ENCODE measurements at regions not wholly inside any gene's neighbourhood (a gene's known extent, or its start where the extent isn't known, plus 50 kb on each side); places are given as distances from the start of the nearest gene placed in this dataset.

DNA sequence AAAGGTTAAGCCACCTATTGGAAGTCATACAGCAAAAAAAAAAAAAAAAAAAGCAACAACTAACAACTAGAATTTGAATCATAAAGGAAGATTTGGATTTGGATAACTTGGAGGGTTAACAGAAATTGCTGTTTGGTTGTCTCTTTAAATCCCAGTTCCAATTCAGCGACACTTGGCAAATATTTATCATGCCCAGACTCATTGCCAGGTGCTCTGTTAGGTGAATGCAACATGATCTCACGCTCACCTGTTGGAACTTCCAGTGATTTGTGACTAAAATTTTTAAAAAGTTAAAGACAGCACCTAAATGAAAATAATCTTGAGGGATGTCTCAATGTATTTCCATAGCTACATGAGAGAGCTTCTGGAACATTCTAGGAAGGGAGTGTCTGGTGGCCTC is 103.7 kb downstream of the TBX3 start:
- no peak overlapping the region for H3K4me3 ChIP-seq
- no peaks in the 10 kb centered on the region for H3K36me3 ChIP-seq
- no peaks in the 10 kb centered on the region for H3K9me3 ChIP-seq
- intact Hi-C loops (cut with DNase I), result no loop called here
- no peak overlapping the region for H3K27ac ChIP-seq
- no peaks in the 10 kb centered on the region for H3K27me3 ChIP-seq
- TF ChIP-seq, protein P1, sequence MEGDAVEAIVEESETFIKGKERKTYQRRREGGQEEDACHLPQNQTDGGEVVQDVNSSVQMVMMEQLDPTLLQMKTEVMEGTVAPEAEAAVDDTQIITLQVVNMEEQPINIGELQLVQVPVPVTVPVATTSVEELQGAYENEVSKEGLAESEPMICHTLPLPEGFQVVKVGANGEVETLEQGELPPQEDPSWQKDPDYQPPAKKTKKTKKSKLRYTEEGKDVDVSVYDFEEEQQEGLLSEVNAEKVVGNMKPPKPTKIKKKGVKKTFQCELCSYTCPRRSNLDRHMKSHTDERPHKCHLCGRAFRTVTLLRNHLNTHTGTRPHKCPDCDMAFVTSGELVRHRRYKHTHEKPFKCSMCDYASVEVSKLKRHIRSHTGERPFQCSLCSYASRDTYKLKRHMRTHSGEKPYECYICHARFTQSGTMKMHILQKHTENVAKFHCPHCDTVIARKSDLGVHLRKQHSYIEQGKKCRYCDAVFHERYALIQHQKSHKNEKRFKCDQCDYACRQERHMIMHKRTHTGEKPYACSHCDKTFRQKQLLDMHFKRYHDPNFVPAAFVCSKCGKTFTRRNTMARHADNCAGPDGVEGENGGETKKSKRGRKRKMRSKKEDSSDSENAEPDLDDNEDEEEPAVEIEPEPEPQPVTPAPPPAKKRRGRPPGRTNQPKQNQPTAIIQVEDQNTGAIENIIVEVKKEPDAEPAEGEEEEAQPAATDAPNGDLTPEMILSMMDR (IDR thresholded peaks at IDR 0.05), result no peak
- no peak for DNase-seq (ENCODE audit: low spot score in 2 of 2)
- no peaks in the 10 kb centered on the region for H3K4me1 ChIP-seq

DNA sequence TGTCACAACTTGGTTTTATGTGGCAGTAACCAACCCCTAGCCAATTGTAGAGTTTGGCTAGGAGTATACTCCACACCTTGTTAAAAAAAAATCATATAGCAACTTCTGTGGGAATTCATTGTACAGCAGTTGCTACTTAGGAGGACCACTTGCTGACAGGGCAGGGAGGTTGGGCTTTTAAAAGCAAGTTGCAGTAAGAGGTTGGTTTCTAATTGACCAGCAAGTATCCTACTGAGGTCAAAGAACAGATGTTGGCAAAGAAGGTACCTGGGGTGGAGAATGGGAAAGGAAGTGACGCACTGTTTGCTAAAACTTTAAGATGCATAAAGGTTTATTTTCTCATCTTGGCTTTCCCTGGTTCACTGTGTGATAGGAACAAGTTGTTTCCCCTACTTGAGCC is 104.6 kb downstream of the TBX3 start:
- Histone ChIP-seq H3K27me3 (no peaks in the 10 kb centered on the region), H3K9me3 (no peaks in the 10 kb centered on the region), H3K36me3 (no peaks in the 10 kb centered on the region), H3K4me1 (no peaks in the 10 kb centered on the region), H3K27ac (no peak overlapping the region), H3K4me3 (no peak overlapping the region)
- no peak for DNase-seq (ENCODE audit: low spot score in 2 of 2)
- intact Hi-C loops (cut with DNase I), result no loop called here
- TF ChIP-seq, protein P1 (IDR thresholded peaks at IDR 0.05), result no peak

DNA sequence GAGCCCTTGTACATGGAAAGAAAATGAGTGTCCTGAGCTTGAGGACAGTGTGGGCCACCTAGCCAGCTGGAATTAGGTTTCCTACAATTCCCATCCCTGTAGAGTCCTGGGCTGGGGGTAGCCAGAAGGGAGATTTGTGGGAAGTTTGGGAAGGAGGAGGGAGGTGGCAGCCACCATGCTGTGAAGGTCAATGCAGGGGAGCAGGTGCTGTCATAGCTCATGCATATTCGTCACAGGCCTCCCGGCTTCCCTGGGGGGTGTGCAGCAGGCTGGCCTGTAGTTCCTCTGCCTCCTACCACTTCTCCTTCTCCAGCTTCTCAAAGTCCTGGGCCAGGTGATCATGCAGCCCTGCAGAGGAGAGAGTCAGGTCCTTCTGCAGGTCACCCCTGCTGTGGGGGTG is 121.3 kb downstream of the TBX3 start:
- intact Hi-C loops (cut with DNase I), result no loop called here
- TF ChIP-seq, protein P1 (IDR thresholded peaks at IDR 0.05), result no peak
- H3K27ac ChIP-seq, result no peak overlapping the region
- no peaks in the 10 kb centered on the region for H3K4me1 ChIP-seq
- no peak overlapping the region for H3K4me3 ChIP-seq
- no peaks in the 10 kb centered on the region for H3K27me3 ChIP-seq
- H3K9me3 ChIP-seq, result no peaks in the 10 kb centered on the region
- DNase-seq (ENCODE audit: low spot score in 2 of 2), result no peak
- H3K36me3 ChIP-seq, result no peaks in the 10 kb centered on the region

DNA sequence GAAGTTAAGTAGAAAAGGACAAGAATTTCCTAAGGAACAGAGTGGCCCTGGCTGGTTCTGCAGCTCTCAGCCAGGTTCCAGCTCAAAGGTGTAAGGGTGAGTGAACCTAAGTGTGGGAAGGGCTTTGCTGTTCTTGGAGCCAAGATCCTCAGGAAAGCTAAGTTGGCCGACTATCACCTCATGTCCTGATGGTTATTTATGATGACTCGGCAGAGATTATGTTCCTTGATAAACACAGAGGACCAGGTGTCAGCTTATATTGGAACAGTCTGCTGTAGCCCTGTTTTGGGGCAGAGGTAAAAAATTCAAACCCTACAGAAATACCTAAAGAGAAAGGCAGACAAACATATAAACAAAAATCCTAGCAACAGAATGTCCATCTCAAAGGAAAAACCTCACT is 128.5 kb downstream of the TBX3 start:
- H3K9me3 ChIP-seq, result no peaks in the 10 kb centered on the region
- no peaks in the 10 kb centered on the region for H3K36me3 ChIP-seq
- no peaks in the 10 kb centered on the region for H3K27me3 ChIP-seq
- no peaks in the 10 kb centered on the region for H3K4me1 ChIP-seq
- TF ChIP-seq, protein P1 (IDR thresholded peaks at IDR 0.05), result no peak
- no peak overlapping the region for H3K27ac ChIP-seq
- H3K4me3 ChIP-seq, result no peak overlapping the region
- intact Hi-C loops (cut with DNase I), result no loop called here
- no peak for DNase-seq (ENCODE audit: low spot score in 2 of 2)

DNA sequence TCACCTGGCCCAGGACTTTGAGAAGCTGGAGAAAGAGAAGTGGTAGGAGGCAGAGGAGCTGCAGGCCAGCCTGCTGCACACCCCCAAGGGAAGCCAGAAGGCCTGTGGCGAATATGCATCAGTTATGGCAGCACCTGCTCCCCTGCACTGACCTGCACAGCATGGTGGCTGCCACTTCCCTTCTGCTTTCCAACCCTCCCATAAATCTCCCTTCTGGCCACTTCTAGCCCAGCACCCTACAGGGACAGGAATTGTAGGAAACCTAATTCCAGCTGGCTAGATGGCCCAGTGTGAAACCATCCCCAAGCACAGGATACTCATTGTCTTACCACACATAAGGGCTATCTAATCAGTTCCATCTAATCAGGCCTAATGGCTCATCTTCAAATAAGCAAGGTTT is 136.3 kb downstream of the TBX3 start:
- no peak for DNase-seq (ENCODE audit: low spot score in 2 of 2)
- no peaks in the 10 kb centered on the region for H3K9me3 ChIP-seq
- no peaks in the 10 kb centered on the region for H3K27me3 ChIP-seq
- TF ChIP-seq, protein P1 (IDR thresholded peaks at IDR 0.05), result no peak
- H3K36me3 ChIP-seq, result no peaks in the 10 kb centered on the region
- H3K4me3 ChIP-seq, result no peak overlapping the region
- intact Hi-C loops (cut with DNase I), result no loop called here
- no peaks in the 10 kb centered on the region for H3K4me1 ChIP-seq
- no peak overlapping the region for H3K27ac ChIP-seq

DNA sequence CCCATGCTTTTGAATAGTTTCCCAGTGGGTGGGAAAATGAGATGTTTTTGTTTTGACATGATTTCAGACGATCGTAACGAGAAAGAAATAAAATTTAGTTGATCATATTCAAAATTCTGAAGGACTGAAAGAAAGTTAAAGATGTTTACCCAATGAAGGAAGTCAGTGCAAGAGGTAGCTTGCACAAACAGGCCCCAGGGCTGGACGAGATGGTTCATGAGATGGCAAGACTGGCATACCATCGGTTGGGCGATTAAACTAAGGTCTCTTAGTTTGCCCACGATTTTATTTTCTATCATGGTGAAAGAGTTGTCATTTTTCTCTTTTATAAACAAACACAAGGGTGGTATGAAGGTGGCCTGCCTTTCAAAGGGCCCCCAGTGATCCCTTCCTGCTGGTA is 124.5 kb upstream of the TBX5 start:
- no peak for DNase-seq (ENCODE audit: low spot score in 2 of 2)
- Histone ChIP-seq H3K9me3 (no peaks in the 10 kb centered on the region), H3K4me3 (no peak overlapping the region), H3K27ac (no peak overlapping the region), H3K36me3 (no peaks in the 10 kb centered on the region), H3K4me1 (no peaks in the 10 kb centered on the region), H3K27me3 (no peaks in the 10 kb centered on the region)
- intact Hi-C loops (cut with DNase I), result no loop called here
- TF ChIP-seq, protein P1 (IDR thresholded peaks at IDR 0.05), result no peak

Measured in ascending aorta (tissue), 2 donors.